Heart left ventricle (tissue), 13 donors: ENCODE measurements at regions not wholly inside any gene's neighbourhood (a gene's known extent, or its start where the extent isn't known, plus 50 kb on each side); places are given as distances from the start of the nearest gene placed in this dataset.

ENCODE experiments used
- CTCF ChIP-seq, 12 donors: fragments of 200-600 bp; sonication (generic) in 4 of 12; IDR thresholded peaks; one replicate each; pipeline versions ENCODE4 v1.5.0 to v1.8.0; 2018 to 2022; ENCODE audit warnings: antibody characterized with exemption in 12 of 12, mild to moderate bottlenecking in 5 of 12
- POLR2A ChIP-seq, 2 donors: fragments of 450-650 bp; IDR thresholded peaks; one replicate each; pipeline ENCODE4 v1.6.1; 2017; ENCODE audit warnings: antibody characterized with exemption in 2 of 2, mild to moderate bottlenecking in 2 of 2, moderate library complexity in 2 of 2
- donor health status: ischemic (EF 13 %, LVEDD 7.1; RV severe dilation, severe dysfunction).
- donor health status: DM: no; HTN: yes; CAD: no.
- donor health status: DM: no; HTN: no; CAD: no.
- donor health status: ischemic (EF 25% LVEDD 6.9; RV normal size, moderate dysfunction).
- donor health status: ischemic (EF 25% LVEDD 5.7; RV mildly dilated, moderate dysfunction).
- donor health status: ischemic (EF 35%, LVEDD 5.7; RV mildly dilated, moderate dysfunction).
- donor health status: nonischemic (EF 11% LVEDD 7.7; RV severe dilation, severe dysfunction).
- donor health status: DM: yes; HTN: yes; CAD: no.
- donor health status: PGD.
- donor health status: ischemic (EF 29% LVEDD 5.4; RV normal size, mild dysfunction).
- donor health status: nonischemic (EF 23%, LVEDD 6.1; RV moderate dilation, normal function).

- TF ChIP-seq CTCF (IDR thresholded peaks at IDR 0.05) (no peak), POLR2A (IDR thresholded peaks at IDR 0.05) (no peak)
Measured at GRCh38 chr1:38113159-38113666, 66.6 kb upstream of the POU3F1 start.
